ENCODE measurements at regions not wholly inside any gene's neighbourhood (a gene's known extent, or its start where the extent isn't known, plus 50 kb on each side); places are given as distances from the start of the nearest gene placed in this dataset.

DNA sequence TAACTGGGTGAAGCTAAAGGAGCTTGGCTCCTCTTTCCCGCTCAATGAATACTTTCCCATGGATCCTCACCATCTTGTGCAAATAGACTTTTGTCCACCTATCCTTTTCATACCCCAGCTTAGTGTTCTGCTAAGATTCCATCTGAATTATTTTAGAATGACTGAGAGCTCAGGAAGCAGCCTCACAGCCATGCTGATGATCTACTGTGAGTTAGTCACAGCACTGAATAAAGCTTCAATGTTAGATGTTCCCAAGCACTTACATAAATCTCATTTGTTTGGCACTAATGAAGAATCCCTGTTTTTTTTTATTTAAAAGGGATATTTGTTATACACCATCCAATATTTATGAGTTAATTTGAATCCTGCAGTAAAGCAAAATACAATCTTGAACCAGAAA is 317.6 kb upstream of the TRPC7 start:
- DNase-seq = no peak

DNA sequence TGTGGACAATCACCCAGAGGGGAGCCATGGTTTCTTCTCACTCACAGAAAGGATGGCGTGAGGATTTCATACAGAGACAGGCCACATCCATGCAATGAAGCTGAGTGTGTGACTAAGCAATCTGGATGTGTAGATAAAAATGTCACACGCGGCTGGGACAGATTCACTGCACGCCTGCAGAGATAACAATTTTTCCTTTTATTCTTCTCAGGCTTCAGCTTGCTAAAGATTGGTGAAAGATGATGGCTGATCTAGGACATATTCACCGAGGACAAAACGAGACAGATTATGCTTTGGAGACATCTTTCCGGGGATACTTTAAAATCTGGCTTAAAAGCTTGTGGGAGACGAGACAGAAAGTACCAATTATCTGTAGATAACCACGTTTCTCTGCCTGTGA is 313.9 kb upstream of the TRPC7 start:
- no peak for DNase-seq

DNA sequence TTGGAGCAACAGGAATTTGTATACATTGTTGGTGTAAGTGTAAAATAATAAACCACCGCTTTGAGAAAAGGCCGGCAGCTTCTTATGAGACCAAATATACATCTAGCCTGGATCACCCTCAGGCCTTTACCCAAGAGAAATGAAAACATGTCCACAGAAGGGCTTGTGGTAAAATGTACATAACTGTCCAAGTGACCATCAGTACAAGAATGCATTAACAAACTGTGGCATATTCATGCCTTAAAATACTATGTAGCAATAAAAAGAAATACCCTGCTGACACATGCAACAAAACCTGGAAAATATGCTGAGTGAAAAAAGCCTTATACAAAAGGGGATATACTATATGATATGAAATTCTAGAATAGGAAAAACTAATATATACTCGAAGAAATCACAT is 311.9 kb upstream of the TRPC7 start:
- no peak for DNase-seq

DNA sequence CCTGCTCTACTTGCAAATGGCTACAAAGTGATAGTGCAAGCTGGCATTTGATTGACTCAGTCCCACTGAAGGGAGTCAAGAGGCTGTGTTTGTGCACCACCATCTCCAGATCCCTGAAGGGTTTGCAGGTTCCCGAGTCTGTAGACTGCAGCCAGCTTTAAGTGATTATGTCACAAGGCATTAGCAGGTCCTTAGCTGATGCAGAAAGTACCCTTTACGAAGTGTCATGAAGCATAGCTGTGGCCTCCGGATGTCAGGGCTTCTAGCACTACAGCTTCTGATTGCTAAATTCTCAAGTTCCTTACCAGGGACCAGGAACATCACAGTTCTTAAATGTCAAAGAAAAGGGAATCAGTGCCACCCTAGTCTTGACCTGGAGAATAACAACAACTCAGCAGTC is 311.3 kb upstream of the TRPC7 start:
- DNase-seq = no peak

DNA sequence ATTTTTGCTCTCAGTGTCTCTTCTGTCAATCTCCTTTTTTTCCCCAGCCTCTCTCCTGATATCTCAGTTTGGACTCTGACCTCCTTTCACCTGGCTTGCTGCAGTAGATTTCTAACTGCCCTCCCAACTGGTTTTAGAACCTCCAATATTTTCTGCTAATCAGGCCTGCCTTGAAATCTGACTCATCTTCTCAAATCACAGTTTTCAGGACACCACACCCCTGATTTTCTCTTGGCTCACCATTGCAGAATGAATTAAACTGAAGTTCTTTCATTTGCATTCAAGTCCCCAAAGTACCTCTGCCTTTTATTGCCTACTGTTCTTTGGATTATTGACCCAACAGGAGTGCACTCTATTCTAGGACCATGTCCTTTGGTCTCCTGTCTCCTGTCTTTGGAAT is 310.4 kb upstream of the TRPC7 start:
- no peak for DNase-seq

DNA sequence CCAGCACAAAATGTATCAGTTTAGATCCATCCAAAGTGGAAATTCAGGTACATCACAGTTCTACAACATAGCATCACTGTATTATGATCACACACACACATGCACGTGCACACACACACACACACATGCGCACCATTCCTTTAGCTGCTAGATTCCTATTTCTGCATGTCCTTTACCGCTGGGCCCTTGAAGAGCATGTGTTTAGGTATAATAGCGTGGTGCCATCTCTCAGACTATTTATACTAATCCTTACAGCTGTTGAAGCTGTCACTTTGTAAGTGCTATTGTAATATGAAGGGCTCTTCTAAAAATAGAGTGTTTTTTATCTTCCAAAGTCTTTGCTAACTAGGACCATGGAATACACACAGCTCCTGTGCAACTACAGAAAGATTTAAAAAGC is 308.8 kb upstream of the TRPC7 start:
- DNase-seq = no peak

DNA sequence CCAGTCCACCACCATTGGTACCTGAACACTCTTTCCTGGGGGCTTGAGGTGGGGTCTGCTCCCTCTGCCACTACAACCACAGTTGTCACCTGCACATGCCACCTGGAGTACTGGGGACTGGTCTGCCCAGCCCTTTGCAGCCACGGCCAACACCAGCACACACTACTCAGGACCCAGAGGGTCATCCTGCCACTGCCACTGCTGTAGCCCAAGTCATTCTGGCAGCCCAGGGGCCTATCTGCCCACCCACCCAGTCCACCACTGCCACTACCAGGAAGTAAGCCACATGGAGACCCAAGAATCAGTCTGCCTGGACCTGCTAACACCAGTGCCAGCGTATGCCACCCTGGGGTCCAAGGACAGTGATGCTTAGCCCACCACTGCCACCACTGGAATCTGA is 302.4 kb upstream of the TRPC7 start:
- DNase-seq = no peak

DNA sequence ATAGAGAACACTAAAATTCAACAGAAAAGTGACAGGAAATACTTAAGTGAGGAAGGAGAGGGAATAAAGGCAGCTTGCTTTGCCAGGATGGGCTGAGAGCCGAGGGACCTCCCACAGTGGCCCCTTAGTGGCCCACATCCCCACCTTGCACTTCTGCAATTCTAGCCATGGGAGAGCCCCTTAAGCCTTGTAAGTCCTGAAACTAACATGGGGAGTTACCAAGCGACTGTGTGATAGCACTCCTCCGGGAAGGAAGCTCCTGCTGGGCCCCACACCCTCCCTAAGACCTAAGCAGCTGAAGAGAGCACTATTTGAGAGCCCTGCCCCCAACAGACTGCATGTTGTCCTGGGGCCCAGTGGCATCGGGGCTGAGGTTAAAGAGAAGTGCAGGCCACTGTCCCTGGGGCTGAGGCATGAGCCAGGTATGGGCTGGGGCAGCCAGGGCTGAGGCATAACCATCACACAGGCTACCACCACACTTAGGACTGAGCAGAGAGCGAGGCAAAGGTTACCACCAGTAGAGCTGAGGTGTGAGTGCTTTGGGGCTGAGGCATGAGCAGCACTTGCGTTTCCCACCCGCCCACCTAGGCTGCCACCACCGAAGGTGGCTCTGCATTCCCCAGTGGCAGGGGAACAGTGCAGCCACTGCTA is 301.8 kb upstream of the TRPC7 start:
- DNase-seq = no peak

DNA sequence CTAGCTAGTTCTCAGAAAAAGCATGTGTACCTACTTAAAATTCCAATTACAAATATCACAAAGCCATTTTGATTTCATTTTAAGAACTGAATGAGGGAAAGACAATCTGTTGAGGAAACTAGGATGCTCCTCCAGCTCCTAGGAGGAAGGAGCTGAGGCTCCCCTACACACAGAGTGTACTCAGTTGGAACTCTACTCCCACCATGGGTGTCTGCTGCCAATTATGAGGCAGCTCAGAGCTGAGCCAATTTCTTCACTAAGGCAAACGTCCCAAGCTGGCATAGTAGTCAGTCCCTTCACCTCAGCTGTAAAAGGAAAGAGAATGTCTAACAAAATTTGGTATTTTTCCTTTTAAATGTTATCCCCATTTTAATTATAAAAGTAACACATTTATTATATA is 300.0 kb upstream of the TRPC7 start:
- no peak for DNase-seq

DNA sequence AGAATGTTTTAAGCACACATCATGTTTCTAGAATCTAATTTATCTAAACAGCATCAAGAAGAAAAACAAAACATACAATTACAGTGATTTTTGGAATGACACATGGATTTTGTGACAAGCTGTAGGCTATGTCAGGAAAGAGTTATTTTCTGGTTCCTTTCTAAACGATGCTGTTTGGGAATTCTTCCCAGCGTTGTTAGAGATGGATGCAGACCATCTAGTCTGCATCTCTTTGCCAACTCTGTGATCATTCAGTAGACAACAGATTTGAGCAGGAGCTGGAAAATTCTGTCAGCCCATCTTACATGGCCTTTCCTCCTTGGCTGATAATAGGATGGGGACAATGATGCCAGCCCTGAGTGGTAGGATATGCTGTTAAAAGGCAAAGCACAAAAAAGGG is 295.7 kb upstream of the TRPC7 start:
- no peak for DNase-seq

DNA sequence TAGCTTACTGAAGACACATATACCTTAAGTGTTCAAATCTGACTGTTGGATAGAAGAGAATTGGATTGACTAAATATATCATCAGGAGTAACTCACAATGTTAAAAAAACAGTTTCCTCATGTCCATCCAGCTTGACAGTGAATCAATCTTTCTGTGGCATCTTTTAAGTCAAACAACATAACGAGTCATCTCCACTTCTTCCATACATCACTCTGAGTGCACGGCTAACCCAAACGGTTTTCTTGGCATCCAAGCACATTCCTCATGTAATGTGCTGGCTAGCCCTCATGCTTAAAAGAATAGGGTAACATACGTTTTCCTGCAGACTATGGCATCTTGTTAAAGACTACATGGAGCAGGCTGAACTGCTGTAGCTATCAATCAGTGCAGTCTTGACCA is 291.5 kb upstream of the TRPC7 start:
- DNase-seq = no peak

DNA sequence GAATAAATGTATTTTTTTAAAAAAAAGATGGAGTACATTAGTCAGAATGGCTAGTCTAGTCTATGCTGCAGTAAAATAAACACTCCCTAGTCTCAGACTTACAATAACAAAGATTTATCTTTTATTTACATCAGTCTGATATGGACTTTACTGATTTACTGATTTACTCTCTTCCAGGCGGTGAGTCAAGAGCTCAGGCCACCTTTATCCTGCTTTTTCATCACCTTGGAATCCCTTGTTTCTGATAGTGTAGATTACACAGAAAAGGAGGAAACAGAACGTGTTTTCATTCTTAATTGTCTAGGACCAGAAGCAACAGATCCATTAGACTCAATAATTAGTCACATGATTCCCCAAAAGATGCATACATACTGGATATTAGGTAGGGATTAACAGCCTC is 290.1 kb upstream of the TRPC7 start:
- no peak for DNase-seq

DNA sequence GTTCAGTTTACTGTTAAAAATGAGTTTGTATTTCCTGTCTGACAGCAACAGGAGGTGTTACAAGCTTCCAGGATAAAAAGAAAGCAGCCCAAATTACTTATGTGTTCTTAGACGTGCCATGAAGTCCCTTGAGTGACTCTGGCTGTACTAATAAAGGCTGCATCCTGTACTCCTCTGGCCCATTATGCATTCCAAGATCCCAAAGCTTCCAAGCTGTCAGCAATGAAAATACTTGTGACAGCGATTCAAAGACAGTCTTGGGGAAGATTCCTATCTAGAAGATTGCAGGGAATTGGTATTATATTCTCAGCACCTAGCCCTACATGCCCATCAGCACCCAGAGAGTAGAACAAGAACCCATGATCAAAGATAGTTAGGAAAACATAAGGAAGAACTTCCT is 281.6 kb upstream of the TRPC7 start:
- no peak for DNase-seq

DNA sequence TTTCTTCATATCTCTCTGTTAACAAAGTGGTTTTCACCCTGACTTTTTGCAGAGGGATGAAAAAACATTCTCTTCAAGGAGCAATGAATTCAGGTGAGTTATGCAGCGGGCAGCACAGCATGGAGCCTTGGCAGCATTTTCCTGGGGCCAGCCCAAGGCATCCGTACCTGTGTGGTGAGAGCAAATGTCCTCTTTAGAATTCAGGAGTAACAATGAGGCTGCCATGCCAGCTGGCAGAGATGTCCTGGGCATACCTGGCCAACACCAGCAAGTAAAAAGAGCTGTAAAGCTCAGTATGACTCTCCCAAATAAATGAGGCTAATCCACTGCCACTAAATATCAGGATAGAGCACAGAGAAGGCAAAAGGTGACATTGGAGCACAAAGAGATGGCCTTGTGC is 277.6 kb upstream of the TRPC7 start:
- no peak for DNase-seq

DNA sequence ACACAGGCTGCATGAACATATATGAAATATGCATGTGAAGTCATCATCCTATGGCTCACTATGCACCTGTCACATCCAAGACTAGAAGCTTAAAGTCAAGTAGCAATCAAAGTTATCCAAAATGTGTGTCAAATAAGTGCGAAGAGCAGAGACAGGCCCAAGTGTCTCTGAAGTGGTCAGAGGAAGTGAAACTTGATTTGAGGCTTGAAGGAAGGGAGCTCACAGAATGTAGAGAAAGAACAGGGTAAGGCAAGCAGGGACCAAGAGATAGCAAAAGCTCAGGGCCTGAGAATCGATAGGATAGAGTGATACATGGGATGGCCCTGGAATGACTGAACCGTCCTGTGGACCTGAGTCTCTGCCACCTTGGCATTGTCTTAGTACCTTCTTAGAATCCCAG is 274.3 kb upstream of the TRPC7 start:
- DNase-seq = no peak

DNA sequence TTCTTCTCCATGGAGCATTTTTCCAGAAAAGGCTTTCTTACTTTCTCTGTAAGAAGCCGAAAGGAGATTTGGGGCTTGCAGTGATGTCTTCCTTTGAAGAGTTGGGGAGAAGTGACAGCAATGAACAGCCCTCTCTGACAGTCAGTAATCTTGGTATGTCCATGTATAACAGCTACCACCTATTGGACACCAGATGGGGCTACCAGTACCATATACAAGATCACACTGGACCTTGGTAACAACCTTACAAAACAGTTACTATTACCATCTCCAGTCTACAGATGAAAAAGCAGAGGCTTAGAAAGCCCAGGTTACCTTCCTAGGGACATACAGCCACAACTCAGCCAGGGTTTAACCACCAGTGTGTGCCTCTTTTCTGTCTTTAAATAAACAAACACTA is 272.7 kb upstream of the TRPC7 start:
- no peak for DNase-seq

DNA sequence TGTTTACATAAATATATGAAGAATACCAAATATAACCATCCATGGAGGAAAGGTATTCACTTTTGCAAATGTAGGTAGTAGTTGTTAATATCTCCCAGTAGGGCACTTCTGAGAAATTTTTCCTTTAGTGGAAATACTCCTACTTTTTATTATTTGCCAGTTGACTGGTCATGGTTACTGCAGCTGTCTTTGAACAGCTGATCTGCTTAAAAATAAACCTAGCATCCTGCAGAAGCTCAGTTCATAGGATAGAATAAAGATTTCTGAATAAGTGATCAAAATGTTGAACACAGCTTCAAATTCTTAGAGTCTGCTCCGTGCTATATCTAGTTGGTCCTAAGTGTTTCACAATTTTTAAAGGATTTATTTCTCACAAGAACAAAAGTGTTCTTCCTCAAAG is 270.7 kb upstream of the TRPC7 start:
- DNase-seq = no peak

DNA sequence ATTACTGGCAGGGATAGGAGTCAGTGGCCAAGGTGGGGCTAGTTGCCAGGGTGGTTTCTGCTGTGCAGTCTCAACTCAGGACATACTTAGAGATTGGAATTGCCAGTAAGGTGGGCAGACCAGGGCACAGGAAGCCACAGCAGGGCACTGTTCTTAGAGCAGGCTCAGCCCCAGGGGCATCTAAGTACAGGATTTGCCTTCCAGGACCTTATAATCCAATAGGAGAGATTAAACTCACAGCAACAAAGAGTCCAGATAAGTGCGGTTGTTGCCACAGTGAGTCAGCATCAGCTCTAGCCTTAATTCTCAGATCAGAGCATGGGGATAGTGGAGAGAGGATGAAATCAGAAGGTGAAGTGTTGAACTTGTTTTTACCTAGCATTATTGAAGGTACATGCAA is 265.8 kb upstream of the TRPC7 start:
- no peak for DNase-seq

DNA sequence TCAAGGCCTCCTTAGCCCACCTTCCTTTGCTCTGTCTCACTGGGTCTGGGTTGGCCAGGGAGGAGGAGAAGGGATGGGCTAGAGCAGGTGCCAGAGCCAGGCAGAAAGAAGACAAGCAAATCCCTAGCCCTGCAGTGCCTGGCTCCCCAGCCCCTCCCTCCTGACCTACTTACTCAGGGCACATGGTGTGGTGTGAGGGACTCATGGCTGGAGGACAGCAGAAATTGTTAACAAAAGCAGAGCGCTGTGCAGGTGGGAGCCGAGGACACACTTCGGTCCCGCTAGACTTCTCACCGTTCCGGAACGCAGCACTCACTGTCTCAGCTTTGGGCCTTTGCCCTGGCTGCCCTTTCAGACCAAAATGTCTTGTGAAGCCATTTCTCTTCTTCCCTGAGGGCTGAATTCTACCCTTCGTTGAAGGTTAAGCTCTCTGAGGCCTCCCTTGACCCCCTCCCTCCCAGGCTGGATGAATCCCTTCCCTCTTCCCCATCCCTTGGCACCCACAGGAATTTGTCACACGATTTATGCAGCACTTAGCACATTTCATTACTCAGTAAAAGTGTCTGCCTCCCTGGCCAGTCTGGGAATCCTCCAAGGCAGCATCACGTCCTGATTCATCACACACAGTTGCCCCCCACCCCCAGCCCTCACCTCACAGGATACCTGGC is 263.9 kb upstream of the TRPC7 start:
- no peak for DNase-seq

DNA sequence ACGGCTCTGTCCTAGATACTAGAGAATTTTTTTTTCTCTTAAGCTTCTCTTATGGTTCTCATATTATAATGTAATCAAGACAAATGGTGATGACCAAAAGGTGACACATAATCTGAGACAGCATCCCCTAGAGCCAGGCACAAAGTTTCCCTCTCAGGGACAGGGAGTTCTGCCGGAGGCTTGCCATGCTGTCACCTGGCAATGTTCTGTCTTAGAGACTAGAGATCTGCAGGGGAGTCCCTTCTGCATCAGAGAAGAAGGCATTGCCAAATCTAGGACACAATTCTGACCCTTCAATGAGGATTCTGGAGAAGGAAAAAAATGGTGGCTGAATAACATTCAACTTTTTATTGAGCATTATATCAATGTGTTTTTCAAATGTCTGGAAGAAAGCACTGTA is 261.2 kb upstream of the TRPC7 start:
- no peak for DNase-seq

DNA sequence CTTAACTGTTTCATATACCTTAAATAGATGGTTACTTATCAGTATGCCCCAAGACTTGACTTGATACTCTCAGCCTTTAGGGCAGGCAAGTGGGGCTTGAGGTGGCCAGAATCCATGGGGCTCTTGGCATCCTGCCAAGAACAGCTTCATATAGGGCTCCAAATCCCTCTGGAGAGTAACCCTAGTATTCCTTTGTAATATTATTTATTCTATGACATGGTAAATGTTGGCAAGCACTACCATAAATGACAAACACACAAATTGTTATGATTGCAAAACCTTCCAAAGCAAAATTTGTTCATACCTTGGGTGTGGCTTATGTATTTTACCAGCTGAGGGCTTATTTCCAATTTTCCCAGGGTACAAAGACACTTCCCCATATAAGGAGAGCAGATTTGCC is 257.4 kb upstream of the TRPC7 start:
- no peak for DNase-seq

DNA sequence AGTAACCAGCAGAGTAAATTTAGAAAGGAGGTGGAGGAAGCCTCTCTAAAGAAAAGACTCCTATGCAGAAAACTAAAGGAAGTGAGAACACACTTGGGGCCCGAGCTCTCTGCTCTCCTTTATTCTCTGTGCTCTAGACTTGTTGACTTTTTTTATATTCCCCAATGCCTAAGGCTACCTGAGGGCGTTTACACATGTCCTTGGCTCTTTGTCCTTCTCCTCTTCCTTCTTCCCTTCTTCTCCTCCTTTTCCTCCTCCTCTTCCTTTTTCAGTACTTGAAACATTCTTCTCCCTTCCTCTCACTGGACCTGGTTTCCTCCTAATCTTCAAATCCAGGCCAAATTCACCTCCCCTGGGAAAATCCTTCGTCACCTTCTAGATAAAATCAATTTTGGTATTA is 256.4 kb upstream of the TRPC7 start:
- DNase-seq = no peak

DNA sequence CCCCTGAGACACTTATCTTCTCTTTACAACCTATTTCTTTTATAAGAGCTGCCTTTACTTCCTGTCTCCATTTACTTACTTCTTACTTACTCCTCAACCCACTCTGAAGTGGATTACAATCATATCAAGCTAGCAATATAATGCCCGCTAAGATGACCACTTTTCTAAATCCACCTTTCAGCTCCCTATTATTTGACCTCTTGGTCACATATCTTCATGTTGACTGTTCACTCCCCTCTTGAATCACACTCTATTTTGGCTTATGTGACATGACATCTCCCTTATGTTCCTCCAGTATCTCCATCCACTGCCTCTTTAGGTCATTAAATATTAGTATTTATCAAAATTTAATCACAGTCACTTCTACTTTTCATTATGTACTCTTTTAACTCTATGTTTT is 255.3 kb upstream of the TRPC7 start:
- no peak for DNase-seq

DNA sequence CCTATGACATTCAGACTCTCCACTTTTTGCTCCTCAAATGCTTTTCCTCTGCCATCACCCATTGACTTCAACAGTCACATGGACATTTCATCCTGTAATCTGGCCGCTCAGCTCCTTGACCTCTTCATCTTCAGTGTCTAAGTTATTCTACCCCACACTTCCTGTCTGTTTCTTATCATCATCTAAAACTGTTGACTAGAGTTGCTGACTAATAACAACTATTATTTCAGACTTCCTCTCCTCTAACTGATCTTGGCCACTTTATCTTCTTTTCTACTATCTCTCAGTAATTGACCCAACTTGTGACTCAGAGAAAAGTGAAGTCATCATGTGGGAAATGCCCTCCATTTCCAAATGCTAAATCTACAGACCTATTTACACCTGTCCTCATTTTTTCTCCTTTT is 254.7 kb upstream of the TRPC7 start:
- no peak for DNase-seq

DNA sequence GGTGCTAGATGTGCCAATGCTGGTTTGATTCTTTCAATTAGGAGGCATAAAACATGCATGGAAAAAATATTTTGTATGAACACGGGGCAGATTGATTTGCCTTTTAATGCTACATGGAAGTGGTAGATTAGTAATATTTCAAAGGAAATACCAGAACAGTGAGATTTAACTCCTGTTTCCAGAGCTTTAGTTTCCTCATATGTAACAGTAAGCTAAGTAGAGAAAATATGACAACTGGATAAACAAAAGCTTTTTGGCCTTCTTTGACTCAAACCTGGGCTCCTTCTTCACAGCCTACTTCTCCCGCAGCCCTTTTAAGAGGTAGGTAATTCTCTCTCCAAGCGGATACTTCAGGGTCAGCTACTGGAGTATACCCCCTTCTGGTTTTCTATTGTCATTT is 254.2 kb upstream of the TRPC7 start:
- DNase-seq = no peak

Data from stimulated activated CD4-positive, alpha-beta T cell treated with anti-CD3 and anti-CD28 coated beads, Interleukin-4, amount 100 ng/mL, for 4 hours (primary cell).